DMS79 (cell line): ENCODE measurements at regions not wholly inside any gene's neighbourhood (a gene's known extent, or its start where the extent isn't known, plus 50 kb on each side); places are given as distances from the start of the nearest gene placed in this dataset.

Source experiments
- DNase-seq: peaks from one replicate; lab custom pipeline; 2025; lab: John Stamatoyannopoulos, UW

DNA sequence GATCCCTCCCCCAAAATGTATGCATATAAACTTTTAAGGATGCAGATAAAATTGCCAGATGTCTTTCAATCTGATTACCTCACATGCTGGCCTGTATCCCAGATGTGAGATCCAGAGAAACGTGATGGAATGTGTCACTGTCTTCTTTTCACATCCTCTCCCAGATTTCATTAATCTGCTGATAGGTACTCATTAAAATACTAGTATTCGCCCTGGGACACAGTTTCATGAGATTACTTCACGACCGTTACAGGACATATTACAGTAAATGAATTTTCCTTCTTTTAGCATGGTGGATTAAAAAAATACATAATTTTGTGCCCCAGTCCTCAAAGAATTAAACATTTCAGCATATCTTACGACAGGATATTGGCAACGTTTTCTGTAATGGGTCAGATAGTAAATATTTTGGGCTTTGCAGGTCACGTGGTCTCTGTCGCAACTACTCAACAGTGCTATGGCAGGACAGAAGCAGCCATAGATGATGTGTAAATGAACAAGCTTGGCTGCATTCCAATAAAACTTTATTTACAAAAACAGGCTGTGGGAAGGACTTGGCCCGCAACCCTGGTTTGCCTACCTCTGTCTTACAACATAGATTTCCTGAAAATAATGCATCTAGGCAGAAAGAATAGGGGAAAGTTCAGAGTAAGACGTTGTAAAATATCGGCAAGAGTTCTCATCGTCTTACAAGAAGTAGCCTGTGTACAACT is 156.0 kb upstream of the DIO3 start:
- no peak for DNase-seq

DNA sequence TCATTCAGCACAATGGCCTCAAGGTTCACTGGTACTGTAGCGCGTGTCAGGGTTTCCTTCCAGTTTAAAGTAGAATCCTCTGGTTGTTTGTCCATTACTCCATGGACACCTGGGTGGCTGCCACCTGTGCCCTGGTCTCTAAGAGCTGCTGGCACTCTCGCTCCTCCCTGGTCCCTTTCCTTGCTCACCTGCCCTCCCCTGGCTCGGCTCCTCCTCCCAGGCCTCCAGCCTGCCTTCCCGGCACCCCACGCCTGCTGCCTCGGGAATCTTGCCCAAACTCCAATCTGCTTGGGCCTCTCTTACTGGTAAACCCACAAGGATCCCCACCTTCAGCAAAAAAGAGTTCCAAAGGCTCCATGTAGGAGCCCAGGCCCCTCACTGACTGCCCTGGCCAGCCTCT is 154.4 kb upstream of the DIO3 start:
- DNase-seq: no peak

DNA sequence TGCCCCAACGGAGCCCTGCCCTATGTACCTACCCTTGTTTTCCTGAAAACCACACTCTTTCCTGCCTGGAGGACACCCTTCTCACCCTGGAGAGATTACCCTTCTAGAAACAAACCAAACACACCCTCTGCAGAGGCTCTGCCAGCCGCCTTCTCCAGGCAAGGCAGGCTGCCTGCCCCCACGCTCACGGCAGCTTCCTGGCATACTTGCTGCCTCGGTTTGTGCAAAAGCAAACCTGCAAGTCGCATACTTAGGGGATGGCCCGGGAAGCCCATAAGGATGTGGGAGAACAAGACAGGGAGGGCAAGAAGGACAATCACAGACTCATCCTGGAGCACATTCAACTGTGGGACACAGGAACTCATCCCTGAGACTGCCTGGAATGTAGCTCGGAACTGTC is 154.0 kb upstream of the DIO3 start:
- DNase-seq: no peak

DNA sequence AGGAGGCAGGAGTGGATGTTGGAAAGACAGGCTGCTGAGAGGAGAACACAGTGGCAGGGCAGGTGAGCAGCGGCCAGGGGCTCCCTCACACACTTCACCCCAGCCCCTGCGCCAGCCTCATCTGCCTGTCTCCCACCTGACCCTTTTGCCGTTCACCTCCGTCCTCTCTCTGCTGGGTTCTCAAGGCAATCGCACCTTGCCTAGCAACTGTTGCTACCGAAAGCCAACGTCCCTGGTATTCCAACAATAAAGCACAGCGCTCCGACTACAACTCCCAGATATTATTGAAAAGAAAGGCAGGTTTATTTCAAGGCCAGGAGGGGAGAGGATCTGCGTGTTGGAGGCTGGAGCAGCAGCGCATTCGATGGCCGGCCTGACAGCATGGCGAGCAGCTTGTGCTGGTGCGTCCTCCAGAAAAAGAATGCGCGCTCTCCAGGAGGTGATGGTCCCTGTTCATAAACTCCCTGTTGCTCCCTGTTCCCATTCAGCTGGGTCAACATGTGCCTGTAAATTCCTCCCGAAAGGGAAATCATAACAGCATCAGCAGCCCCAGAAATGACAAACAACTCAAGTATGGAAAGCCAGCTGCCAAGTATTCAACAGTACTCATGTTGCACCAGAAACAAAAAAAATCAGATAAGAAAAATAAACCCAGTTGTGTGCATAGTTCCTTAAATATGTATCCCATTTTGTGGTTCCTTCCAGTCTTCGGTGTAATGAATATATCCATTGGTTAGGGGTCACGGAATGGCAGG is 153.0 kb upstream of the DIO3 start:
- peak; percentile 30 for DNase-seq

DNA sequence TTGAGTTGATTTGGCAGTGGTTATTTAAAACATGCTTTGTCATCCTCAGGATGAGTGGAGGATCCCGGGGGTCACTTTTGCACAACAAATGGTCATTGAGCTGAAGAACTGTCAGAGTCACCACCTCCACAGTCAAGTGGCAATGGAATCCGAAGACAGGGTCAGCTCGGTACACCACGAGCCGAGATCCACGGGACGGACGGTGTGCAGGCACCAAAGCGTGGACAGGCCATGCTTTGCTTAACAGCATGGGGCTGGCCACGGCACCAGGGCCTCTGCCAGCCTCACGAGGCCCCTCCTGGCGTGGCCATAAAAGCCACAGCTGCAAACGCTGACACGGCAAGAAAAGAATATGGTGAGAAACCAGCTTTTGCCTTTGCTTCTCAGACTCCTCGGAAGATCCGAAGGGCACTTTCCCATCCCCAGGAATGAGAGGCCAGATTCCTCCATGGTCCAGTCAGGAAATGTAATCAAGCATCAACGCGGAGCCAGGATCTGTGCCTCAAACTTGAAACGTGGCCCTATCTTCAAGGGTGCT is 152.2 kb upstream of the DIO3 start:
- DNase-seq: no peak

DNA sequence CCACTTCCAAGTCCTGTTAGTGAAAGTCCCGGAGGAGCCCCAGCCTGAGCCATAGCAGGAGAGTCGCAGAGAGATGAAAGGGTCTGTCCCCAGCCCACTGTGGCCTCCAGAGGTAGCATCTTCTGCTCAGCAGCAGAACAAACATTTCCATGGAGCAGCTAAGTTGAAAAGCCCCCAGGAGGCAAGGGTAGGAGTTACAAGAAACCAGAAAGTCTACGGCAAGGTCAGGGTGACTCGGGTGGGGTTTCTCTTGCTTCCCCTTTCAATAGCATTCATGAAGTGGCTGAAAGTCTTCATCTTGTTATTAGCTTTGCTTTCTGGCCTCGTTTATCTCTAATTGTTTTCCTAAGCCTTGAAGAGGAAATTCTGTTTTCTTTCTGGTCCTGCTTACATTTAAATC is 151.2 kb upstream of the DIO3 start:
- DNase-seq: no peak

DNA sequence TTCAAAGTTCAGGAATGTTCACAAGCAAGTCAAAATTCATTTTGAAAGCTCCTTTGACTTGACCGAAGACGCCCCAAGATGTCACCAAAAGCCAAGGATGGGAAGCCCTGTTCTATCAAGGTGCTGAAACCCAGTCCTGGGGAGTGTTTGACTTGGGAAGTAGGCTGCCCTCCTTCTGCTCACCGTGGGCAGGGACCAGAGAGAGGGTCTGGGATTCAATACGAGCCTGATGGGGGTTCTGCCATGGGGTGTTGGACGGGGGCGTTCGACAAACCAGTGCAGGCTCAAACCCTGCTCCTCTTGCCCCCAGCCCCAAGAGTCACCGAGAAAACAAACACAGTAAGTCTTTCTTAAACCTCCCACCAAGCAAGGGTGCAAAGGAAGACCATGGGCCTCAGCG is 150.1 kb upstream of the DIO3 start:
- no peak for DNase-seq

DNA sequence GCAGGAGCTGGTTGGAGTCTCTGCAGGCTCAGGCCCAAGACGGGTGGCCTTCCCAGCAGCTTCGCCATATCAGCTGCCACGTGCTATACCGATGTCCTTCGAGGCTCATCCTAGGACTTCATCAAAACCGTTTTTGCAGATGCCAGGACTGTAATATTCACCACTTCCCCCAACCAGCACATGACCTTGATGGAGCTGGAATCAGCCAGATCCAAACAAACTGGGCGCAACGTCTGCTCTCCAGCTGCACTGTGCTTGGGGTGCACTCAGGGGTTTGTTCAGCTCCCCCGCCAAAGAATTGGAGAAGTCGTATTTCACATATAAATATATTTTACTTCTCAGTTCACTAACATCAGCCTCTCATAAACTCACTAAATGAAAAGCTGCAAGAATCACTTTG is 149.5 kb upstream of the DIO3 start:
- no peak for DNase-seq

DNA sequence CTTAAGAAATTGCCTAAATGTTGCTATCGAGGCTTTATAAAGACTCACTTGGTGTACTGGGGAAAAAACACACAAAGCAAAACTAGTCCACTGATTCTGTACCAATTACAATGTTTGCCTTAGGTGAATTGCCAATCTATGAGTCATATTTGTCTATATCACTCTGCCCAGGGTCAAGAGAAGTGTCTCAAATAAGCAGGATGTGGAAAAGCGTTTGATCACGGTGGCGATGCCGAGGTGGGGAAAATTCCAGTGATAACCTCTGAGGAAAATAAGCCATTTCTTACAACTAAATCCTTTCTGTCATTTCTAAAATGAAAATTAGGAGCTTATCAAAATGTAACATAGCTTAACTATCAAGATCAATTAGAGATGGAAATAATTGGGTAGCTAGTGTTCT is 148.6 kb upstream of the DIO3 start:
- no peak for DNase-seq

DNA sequence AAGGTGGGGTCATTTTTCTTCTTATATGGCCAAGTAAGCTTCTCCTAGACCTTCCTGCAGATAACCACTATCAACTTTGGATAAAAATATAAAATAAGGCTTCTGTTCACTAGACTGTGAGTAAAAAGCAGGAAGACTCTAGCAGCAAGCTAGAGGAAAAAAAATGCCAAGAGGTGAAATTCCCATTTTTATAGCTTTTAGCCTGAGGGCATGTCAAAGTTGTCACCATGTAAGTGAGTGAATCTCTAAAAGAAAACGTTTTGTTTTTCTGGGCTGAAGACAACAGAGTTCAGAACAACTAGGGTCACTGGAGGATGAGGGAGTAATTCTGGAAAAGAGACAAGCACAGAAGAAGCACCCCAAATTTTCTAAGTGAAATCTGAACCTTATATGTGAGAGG is 143.9 kb upstream of the DIO3 start:
- DNase-seq: no peak

DNA sequence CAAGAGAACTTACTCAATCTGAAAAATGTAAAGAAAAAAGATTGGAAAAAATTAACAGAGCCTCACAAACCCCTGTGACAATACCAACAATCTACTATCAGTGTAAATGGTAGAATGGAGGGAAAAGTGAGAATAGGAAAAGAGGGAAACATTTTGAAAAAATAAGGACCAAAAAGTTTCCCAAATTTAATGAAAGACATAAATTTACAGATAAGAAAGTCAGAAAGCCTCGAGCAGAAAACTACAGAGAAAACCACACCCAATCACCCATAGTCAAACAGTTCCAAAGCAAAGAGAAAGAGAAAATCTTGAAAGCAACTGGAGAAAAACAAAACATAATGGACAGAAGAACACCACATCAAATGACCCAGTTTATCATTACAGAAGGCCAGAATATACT is 142.7 kb upstream of the DIO3 start:
- DNase-seq: no peak

DNA sequence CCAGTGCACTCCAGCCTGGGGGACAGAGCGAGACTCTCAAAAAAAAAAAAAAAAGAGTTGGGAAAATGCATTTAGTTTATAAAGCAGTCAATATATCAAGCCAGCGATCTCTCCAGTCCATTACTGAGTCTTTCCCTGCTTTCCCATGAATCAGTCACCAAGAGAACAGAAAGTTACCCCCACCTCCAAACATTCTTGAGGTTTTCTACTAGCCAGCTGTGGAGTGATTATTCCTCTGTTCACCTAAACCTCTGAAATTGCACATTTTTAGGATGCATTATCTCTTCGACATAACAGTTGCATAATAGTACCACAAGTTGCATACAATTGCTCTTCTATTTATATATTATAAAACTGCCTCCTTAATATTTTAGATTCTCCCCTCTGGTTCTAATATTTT is 134.8 kb upstream of the DIO3 start:
- DNase-seq: no peak

DNA sequence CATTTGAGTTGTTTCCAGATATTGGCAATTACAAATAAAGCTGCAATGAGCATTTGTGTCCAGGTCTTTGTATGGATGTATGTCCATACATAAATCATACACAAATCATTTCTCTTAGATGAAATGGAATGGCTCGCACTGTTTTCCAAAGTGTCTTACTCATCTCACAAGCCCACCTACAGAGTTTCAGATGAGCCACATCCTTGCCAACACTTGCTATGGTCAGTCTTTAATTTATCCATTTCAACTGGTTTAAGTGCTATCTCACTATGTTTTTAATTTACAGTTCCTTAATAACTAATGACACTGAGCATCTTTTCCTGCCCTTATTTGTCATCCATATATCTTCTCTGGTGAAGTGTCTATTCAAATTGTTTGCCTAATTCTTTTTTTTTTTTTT is 132.9 kb upstream of the DIO3 start:
- no peak for DNase-seq

DNA sequence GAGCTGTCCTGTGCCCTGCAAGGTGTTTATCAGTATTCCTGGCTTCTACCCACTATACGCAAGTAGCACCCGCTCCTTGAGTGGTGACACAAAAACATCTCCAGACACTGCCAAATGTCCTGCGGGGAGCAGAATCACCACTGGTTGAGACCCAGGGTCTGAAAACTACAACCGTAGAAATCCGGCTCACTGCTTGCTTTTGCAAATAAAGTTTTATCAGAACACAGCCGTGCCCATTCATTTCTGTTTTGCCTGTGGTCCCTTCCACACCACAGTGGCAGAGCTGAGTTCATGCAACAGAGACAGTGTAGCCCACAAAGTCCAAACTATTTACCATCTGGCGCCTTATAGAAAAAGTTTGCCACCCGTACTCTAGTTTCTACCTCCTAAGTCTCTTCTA is 125.7 kb upstream of the DIO3 start:
- no peak for DNase-seq

DNA sequence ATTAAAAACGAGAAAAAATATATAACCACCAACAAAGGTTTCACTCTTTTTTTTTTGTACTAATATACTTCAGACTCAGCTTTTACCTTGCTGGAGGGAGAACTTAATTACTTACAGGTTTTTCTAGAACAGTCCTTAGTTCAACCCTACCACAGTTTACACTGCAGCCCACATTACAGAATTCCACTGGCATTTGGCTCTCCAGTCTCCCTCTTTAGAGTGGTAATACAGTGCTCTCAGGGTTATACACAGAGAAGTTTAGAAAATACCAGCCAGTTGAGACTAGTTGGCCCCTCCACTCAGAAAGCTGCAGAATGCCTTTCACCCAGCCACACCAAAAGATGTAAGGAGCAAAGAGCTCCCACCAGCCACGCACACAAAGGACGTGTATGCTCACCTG is 122.3 kb upstream of the DIO3 start:
- no peak for DNase-seq

DNA sequence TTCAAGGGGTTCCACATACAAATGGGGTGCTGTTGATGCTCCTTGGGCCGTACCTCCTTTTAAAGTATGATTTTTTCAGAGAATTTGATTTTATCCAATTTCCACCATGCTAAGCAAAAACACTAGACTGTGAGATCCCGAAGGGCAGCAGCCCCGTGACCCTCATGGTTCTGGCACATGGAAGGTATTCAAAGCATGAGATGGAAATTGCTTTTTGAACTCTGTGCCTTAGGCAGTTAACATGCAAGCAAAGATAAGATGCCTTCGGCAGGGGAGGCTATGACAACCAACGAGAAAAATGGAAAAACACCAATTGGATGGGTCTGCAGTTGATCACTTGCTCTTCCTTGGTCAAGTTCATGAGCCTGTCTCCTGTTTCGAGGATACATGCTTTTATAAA is 120.8 kb upstream of the DIO3 start:
- no peak for DNase-seq

DNA sequence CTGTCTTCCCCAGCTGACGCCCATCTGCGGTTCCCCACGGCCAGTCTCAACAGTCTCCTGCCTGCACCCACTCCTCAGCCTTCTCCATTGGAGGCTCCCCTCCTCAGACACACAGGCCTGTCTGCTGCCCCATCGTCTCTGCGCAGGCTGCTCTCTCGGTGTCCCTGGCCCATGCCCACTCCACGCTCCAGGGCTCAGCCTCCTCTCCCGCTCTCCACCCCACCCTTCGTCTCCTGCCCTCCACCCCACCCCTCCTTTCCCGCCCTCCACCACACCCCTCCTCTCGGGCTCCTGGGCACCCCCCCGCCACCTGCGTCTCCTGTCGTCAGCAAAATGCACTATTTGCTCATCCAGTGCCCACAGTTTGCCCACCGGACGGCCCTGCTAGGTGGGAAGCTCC is 119.6 kb upstream of the DIO3 start:
- DNase-seq: no peak

DNA sequence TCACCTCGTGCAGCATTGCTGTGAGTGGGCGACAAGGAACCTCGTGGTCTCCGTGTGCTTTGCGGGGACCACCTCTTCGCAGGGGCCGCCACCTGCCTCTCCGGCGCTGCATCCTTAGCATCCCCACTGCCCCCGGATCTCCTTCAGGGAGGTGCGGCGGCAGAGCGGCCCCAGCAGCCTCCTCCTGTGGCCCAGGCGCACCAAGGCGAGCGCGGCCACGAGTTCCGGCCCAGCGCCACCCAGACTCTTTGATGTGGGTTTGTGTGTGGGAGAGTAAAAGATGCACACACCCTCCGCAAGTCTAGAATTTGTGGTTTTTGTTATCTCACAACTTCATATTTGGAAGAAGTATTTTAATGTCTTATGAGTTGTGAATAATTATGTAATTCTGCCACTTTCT is 118.8 kb upstream of the DIO3 start:
- no peak for DNase-seq

DNA sequence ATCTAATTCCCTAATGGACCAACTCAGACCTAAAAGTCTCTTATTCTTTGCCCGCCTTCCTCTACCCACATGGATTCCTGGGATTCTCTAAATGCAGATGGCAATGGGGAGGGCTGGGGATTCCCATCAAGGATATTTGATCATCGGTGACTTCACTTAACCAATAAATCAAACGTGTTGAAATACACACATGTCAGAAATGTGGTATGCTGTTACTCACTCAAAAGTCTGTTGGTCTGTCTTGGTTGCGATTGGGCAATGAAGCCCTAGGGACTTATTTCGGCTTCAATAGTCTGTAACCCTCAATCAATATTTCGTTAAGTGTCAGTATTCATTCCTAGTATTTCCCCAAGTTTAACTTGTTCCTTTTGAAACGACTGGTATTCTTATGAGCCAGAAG is 117.2 kb upstream of the DIO3 start:
- DNase-seq: no peak

DNA sequence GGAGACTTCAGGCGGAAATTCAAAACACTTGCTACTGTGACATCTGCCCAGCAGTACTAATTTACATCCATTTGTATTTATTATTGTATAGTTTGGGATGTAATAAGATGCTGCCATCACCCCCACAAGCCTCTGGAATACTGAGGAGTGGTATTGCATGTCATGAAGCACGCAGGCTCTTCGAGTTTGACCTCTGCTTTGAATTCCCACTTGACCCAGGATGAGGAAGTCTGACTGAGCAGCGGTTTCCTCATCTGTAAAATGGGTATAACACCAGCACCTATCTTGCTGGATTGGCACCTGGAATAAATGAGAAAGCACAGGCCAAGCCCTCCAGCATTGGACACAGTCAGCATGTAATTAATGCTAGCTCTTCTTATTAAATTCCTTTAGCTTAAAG is 116.0 kb upstream of the DIO3 start:
- no peak for DNase-seq

DNA sequence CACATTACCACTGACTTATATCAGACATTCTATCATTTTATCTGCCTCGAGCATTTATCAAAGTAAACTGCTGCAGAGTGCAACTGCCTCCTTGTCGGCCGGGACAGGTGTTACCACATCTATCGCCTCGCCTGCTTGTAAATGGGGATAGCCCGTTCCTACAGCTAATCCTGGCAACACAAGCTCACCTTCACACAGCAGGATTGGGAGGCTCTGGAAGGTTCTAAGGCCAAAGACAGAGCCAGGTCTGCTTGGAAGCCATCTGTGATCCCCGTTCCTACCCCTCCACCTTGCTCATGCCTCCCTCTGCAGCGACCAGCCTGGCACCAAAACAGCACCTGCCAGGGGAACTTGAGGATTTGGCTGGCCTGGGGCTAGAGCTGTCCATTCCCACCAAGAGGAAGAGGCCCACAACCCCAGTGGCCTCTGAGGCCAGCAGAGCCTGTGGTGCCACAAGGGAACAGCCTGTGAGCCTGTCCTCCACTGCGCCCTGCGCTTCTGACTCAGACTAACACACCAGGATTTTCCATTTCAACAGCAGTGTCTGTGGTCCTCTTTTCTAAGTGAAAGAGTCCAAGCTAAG is 114.8 kb upstream of the DIO3 start:
- DNase-seq: no peak

DNA sequence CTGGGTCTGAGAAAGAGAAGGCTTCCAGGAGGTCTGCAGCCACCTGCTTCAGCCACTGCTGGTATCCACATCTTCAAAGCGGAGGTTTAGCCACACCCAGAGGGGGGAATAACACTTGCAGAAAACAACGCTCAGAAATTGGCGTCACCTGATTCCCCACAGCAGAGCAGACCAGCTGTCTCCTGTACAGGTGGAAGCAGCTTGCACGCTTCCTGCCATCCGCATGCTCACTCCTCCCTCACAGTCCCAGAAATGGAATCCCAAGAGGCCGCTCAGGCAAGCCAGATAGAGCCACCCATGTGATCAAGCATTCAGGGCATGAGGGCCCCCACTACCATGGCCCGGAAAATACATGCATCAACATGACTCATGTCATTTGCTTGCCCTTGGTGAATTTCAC is 112.2 kb upstream of the DIO3 start:
- no peak for DNase-seq

DNA sequence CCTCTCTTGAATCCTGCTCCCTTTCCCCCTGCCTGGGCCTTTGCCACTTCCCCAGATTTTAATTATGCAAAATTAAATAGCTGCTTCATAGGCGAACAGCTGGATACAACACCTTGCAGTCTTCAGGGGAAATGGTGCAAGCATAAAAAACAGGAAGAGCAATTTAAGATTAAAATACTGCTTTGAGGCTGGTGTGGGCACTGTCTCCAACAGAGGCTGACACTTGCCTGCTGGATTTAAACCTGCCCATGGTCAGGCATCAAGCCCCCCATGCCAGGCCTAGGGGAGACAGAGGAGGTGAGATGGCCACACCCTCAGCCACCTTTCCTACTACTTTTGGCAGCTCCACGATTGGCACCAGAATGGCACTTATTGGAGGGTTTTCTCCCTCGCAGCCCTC is 110.1 kb upstream of the DIO3 start:
- DNase-seq: no peak
